GM12892 (cell line): ENCODE measurements at regions not wholly inside any gene's neighbourhood (a gene's known extent, or its start where the extent isn't known, plus 50 kb on each side); places are given as distances from the start of the nearest gene placed in this dataset.

Experiments used
- POLR2A ChIP-seq: IDR thresholded peaks from 2 replicates; pipeline ENCODE4 v1.6.1; 2011; ENCODE audit warnings: low read depth, low read length, control low read depth
- POLR2AphosphoS5 ChIP-seq: IDR thresholded peaks from 2 replicates; pipeline ENCODE4 v1.6.1; 2011; ENCODE audit warnings: low read depth, low read length, control low read depth

DNA sequence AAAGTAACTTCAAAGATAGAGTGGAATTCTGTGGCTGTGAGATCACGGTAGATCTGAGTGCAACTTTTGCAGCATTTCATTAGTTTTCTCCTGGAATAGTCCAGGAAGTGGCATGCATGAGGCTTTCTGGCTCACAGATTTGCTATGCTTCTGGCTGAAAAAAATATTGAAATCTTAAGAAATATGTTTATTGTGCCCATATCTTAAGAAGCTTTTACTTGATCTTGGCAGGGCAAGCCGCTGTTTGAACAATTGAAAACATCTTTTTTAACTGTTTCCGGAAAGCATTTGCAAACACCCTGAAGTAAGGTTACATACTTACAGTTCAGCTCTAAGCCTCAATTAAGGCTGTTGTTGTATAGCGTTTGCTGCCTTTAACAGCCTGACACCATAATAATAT is 135.7 kb upstream of the GDNF start:
- no peak for TF ChIP-seq POLR2AphosphoS5
- TF ChIP-seq POLR2A, result no peak
